ENCODE measurements at regions not wholly inside any gene's neighbourhood (a gene's known extent, or its start where the extent isn't known, plus 50 kb on each side); places are given as distances from the start of the nearest gene placed in this dataset.

- TF ChIP-seq BHLHE40 (IDR thresholded peaks at IDR 0.05; ENCODE audit: borderline replicate concordance) (no peak), HDGF (IDR thresholded peaks at IDR 0.05; ENCODE audit: borderline replicate concordance) (no peak)
Measured at GRCh38 chr14:27006570-27006969, 408.7 kb upstream of the NOVA1 start.

Measured in HEK293T (cell line).